ENCODE measurements at regions not wholly inside any gene's neighbourhood (a gene's known extent, or its start where the extent isn't known, plus 50 kb on each side); places are given as distances from the start of the nearest gene placed in this dataset.

DNA sequence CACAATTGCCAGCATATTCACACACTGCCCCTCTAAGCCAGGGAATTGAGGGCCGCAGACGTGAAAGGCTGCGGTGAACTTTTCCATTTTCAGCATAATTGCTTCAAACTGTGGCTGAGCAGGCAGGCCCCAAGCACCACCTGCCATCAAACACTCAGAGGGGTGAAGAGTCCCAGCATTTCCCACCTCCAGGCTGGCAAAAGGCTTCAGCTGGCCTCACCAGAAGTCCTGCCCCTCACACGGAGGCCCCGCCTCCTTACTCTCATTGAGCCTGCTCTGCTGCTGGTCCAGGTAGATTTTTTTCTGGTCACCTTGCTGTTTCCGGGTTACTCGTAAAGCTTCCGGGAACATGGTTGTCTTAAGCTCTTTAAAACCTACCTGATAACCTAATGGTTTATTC, 52.0 kb upstream of the PRELID3B start:
- ATAC-seq (no peak), DNase-seq (ENCODE audit: low read depth, low spot score) (no peak), FAIRE-seq (no peak)
- ChIA-PET SMC1A (ENCODE audit: uncharacterized antibody, unreplicated experiment) (interaction anchor here (0.7 to 1.1 kb wide), 2 partner anchors 191 to 225 kb away, joined by 3 read pairs; no protein-coding TSS in a partner anchor), RAD21 (ENCODE audit: unreplicated experiment) (no interaction called here), POLR2A (no interaction called here), CTCF (interaction anchor here (0.6 to 4.9 kb wide), 4 partner anchors 7 to 155 kb away, joined by 3 to 27 read pairs (median 3); no protein-coding TSS in a partner anchor)
- Histone ChIP-seq H4K20me1 (ENCODE audit: control insufficient read depth, insufficient read depth) (no peaks in the 10 kb centered on the region), H2AFZ (ENCODE audit: control insufficient read depth, low read depth, low read length) (no peak overlapping the region), H3K36me3 (ENCODE audit: control insufficient read depth in 2 of 2, insufficient read depth in 2 of 2, low read length in 1 of 2) (no peaks in the 10 kb centered on the region), H3K4me2 (ENCODE audit: control insufficient read depth, insufficient read depth) (no peak overlapping the region), H3K79me2 (ENCODE audit: control insufficient read depth, insufficient read depth, low read length) (no peaks in the 10 kb centered on the region), H3K27ac (ENCODE audit: control insufficient read depth, insufficient read depth) (no peak overlapping the region), H3K4me1 (ENCODE audit: control insufficient read depth, insufficient read depth, low read length) (no peaks in the 10 kb centered on the region), H3K9ac (ENCODE audit: control insufficient read depth, insufficient read depth, low read length) (no peak overlapping the region), H3K27me3 (replicated peaks in 1 of 2; ENCODE audit: control insufficient read depth in 2 of 2, insufficient read depth in 2 of 2, low read length in 1 of 2) (peaks cover 0 to 7% of the 10 kb centered on the region in 2 experiments; a peak in 2 of 4 replicates), H3K4me3 (no peak overlapping the region), H3K9me3 (replicated peaks; ENCODE audit: control insufficient read depth, insufficient read depth, low read length) (no peaks in the 10 kb centered on the region)
- TF ChIP-seq RELA (IDR thresholded peaks at IDR 0.05; ENCODE audit: borderline replicate concordance, partially characterized antibody) (no peak), NFYA (IDR thresholded peaks at IDR 0.05; ENCODE audit: borderline replicate concordance, low read depth, low read length) (no peak), ATF7 (IDR thresholded peaks at IDR 0.05; ENCODE audit: low read depth) (no peak), NR2F1 (conservative IDR thresholded peaks at IDR 0.05) (no peak)
- TF ChIP-seq, protein P1, sequence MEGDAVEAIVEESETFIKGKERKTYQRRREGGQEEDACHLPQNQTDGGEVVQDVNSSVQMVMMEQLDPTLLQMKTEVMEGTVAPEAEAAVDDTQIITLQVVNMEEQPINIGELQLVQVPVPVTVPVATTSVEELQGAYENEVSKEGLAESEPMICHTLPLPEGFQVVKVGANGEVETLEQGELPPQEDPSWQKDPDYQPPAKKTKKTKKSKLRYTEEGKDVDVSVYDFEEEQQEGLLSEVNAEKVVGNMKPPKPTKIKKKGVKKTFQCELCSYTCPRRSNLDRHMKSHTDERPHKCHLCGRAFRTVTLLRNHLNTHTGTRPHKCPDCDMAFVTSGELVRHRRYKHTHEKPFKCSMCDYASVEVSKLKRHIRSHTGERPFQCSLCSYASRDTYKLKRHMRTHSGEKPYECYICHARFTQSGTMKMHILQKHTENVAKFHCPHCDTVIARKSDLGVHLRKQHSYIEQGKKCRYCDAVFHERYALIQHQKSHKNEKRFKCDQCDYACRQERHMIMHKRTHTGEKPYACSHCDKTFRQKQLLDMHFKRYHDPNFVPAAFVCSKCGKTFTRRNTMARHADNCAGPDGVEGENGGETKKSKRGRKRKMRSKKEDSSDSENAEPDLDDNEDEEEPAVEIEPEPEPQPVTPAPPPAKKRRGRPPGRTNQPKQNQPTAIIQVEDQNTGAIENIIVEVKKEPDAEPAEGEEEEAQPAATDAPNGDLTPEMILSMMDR (IDR thresholded peaks at IDR 0.05 in 2 of 3, conservative IDR thresholded peaks at IDR 0.05 in 1 of 3; ENCODE audit: control insufficient read depth in 2 of 3, extremely low read depth in 1 of 3, insufficient read depth in 1 of 3, low read depth in 3 of 3, low read length in 3 of 3), result no peak
- TF ChIP-seq, protein P2, sequence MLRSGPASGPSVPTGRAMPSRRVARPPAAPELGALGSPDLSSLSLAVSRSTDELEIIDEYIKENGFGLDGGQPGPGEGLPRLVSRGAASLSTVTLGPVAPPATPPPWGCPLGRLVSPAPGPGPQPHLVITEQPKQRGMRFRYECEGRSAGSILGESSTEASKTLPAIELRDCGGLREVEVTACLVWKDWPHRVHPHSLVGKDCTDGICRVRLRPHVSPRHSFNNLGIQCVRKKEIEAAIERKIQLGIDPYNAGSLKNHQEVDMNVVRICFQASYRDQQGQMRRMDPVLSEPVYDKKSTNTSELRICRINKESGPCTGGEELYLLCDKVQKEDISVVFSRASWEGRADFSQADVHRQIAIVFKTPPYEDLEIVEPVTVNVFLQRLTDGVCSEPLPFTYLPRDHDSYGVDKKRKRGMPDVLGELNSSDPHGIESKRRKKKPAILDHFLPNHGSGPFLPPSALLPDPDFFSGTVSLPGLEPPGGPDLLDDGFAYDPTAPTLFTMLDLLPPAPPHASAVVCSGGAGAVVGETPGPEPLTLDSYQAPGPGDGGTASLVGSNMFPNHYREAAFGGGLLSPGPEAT (IDR thresholded peaks at IDR 0.05; ENCODE audit: low read depth), result no peak
- no TSS peak for BruUV-seq (replicated peaks)
- in situ Hi-C loops (cut with MboI) (no loop called here), intact Hi-C loops (cut with micrococcal nuclease; ENCODE audit: unreplicated experiment) (no loop called here)
- WGBS (ENCODE audit: insufficient coverage, insufficient replicate concordance, low lambda C conversion rate, missing lambda C conversion rate), result 91% methylated on average over 8 of the region's 8 CpGs

Measured in GM12878 (cell line).